GM19238 (cell line): ENCODE measurements at regions not wholly inside any gene's neighbourhood (a gene's known extent, or its start where the extent isn't known, plus 50 kb on each side); places are given as distances from the start of the nearest gene placed in this dataset.

Experiments
- DNase-seq: peaks from one replicate; pipeline ENCODE4 v3.0.0; 2011; ENCODE audit warnings: low spot score; ENCODE audit not compliant: insufficient read length

DNA sequence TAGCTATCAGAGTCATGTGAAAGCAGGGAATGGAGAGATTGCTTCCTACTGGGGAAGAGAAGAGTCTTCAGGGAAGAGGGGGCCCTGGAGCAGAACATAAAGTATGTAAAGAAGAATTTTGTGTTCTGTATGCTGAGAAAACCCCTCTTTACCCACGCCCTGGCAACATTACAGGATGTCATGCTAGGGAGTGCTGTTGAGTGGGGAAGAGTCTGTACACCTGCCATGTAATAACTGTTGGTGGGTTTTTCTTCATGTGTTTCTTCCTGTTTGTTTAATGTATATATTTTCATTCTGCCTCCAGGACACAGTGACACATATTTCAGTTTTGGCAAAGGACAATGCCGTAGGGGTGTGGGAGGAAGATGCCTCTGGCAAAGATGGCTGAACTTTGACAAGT, 122.8 kb upstream of the LPP start:
- DNase-seq: no peak

DNA sequence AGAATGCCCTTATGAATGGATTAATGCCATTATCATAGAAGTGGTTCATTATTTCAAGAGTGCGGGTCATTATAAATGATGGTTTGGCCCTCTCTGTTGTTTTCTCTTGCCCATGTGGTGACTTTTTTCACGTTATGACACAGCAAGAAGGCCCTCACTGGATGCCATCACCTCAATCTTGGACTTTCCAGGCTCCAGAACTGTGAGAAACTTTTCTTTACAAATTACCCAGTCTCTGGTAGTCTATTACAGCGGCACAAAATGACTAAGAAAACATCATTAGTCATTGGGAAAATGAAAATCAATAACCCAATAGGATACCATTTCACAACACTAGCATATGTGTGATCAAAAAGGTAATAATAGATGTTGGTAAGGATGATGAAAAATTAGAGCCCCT, 119.0 kb upstream of the LPP start:
- DNase-seq: no peak

DNA sequence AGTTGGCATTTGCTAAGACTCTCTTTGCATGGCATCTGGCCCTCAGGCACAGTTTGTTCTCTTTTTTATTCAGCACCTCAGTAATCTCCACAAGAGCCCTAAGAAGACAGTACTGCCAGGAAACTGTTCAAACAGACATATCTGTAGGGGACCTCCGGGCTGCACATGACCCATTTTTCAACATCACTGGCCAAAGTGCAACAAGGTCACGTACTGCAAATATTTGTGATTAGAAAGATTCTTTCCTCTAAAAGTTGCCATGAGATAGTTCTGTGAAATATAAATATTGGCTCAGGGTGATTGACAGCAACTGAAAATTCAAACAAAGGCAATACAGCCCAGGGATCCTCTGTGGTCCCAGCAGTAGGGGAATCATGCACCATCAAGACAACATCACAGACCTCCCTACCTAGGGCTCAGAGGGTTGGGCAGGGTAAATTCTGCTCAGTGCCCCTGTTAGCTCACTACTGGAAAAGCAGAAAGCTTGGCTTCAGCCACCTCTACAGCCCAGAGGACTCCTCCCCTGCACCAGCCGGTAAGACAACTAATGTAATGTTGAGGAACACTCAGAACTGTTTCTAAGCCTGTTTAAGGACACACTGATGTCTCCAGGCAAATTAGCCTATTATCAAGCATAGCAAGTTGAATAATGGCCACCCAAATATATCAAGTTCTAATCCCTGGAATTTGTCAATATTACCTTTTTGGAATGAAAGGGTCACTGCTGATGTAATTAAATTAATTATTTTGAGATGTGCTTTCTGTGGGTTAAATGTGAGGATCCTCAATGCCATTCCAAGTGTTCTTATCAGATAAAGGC, 117.4 kb upstream of the LPP start:
- no peak for DNase-seq

DNA sequence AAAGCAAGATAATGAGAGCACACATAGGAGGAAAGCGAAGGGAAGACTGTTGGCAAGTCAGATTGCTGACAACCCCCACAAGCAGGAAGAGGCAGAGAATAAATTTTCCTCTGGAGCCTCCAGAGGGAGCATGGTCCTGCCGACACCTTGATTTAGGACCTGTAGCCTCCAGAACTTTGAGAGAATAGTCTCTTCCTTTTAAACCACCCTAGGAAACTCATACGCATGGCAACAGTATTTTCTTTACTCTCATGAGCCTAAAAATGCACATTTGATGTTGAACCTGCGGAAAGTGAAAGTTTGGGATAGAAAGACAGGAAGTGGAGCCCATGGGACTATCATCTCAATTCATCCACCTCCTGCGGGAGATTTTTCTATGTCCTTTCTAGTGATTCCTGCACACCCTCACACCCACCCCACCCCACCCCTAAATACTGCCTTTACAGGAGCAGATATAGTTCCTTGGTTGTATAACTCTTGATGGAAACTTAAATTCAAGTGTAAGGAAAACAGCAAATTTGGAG, 116.7 kb upstream of the LPP start:
- no peak for DNase-seq

DNA sequence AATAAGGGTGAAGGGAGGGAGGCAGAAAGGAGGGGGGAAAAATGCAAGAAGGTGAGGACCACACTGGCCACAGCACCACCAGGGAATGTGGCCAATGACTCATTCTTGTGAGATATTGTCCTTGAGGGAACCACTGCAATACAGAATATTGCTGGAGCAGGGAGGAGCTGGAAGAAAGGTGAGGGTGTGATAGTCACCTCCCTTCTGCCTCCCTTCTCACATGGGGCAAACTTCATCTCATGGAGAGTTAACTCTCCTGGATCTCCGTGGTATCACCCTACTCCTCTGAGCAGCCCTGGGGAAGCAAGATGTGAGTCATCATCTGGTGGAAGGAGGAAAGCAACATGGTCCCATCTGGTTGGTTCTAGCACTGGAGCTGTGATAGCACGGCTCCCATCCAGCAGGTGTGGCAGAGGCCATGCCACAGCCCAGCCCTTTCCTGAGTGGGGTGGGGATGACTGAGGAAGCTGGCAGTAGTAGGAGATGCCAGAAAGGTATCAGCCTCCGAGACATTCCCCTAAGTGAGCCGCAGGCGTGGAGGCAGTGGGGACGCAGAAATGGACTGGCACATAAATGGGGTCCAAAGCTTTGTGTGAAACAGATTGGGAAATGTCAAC, 115.9 kb upstream of the LPP start:
- no peak for DNase-seq

GRCh38 chr3:188041193-188041592, 112.8 kb upstream of the LPP start:
- no peak for DNase-seq

DNA sequence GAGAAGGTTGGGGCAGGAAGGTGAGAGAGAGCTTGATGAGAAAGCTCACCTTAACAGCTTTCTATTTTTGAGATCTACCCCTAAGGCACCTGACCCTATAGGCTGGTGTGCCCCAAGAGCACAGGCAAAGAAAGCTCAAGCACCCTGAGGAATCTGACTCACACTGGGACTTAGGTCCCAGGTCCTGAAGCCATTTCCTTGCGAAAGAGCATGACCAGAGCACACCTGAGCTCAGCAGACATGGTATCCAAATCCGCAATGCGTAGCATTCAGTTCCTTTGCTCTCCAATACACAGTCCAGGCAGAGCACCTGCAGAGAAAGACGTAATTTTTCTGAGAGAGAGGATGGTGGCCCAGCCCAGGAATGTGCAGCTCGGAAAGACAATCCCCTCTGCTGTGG, 112.1 kb upstream of the LPP start:
- DNase-seq: no peak

DNA sequence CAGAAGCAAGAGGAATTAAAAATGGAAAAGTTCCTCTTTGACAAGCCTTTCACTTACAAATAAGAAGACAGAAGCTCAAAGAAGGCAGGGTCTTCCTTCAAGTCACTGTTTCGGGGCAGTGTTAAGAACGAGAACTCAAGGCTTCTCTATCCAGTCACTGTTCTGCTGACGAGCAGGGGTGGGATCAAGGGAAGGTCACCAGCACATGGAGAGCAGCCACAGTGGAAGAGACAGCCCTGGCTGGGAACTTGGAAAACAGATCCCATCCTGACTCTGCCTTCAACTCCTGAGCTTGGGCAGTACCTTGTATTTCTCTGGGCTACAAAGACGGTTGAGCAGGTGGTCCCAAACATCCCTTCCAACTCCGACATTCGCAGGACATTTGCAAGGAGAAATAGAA, 111.5 kb upstream of the LPP start:
- no peak for DNase-seq

- no peak for DNase-seq
Observed at GRCh38 chr3:188043891-188044290, 110.1 kb upstream of the LPP start.

DNA sequence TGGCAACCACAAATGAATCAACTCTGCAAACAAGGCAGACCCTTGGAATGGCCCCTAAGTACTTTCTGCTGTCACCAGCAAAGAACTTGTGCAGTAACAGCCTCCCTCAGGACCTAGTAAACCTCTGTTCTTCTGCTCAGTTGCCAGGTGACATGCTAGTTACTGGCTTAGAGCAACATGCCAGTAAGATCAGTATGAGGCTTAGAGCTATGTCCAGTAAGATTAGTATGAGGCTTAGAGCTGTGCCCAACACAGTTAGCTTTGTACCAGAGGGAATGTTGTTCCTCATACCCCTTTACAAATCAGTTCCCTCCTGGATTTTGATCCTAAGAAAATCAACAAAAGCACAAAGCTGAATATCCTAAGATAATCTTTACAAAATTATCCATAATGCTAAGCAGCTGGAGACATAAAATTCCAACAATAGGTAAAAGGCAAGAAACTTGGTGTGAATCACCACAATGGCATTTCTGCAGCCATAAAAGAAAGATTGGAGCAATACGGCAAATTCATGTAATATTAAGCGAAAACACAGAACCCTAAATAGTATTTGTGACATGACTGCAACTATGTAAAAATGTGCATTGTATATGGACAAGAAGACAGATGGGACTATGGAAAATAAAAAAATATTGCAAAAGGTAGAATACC, 107.3 kb upstream of the LPP start:
- no peak for DNase-seq

- no peak for DNase-seq
Observed at GRCh38 chr3:188047536-188047935, 106.4 kb upstream of the LPP start.

DNA sequence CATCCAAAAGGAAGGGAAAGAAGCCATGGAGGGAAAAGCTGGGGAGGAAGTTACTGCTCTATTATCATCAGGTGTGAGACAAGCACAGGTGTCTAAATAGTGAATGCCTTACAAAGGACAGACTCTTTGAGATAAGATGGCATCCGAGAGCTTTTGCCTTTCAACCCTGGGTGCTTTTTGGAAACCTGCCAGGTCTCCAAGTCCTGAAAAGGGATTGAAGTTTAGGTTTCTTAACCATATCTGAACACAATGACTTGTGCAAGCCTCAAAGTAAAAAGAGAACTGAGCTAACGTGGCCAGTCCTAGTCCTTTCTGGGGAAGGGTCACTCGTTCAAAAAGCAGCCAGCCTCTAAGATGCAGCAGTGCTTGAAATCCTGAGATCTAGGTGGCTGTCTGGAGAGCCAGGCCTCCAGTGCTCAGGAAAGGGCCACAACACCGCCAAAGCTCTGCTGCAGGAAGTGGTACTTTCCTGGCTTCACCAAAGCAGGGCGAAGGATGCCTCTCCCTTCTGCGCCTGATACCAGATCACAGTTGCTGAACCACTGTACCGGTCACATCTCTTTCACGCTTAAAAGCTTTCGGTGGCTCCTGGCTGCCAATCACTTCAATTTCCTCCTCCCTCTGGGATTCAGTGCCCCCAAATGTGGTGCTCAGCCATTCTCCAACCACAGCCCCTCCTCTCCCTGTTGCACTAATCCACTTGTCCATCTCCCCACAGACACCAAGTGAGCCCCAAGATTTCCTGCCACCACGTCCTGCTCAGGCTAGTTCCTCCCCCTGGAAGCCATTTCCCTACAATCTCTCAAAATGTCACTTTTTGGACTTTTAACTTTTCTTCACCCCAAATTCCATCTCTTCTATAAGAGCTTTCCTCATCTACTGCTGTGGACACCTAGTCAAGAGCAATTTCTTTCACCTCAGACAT, 104.1 kb upstream of the LPP start:
- no peak for DNase-seq

GRCh38 chr3:188051801-188052168, 102.2 kb upstream of the LPP start:
- DNase-seq: no peak

DNA sequence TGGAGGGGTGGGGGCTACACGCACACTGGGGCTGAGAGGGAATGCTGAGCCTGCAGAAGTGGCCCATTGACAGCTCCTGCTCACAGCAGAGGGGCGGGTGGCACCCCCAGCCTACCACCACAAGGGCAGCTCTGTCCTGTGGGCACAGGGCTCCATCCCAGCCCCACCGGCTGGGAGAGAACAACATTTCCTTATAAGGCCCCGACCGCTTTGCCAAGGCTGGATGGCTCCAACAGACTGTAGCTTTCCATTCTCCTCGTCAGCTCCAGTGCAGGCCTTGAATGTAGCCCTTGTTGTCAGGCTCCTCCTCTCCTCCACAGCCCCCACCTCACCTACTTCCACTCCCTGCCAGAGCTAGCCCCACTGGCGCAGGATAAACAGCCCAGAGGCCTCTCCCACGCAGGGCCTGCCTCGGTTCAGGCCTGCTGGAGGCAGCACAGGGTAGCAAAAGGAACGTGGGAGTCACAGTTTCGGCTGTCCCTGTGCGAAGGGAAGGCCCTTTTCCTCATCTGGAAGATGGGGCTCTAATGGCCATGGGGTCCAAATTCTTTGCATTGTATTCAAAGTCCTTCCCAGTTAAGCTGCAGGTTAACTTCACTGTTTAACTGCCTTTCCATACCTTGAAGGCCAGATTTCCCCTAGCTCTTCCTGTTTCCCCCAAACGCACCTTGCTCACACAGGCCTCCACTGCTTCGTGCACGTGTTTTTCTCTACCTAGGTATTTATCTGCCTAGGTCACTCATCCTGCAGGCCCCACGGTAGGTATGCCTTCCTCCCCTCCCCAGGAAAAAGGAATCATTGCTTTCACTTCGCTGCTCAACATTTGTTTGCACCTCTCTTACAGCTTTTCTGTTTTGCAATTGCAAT, 101.6 kb upstream of the LPP start:
- DNase-seq: no peak

DNA sequence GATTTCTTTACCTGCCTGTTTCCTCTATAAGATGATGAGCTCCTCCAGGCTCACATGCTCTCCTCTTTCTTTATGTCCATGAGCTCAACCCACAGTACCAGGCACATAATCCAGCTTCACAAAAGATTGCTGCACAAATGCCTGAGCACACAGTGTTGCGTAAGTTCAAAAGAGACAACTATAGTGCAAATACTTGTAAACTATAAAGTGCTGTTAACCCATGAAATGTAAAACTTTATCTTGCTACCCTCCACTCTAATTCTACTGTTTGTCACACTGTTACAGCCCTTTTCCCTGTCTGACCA, 101.0 kb upstream of the LPP start:
- no peak for DNase-seq

- no peak for DNase-seq
Observed at GRCh38 chr3:188053710-188054380, 100.1 kb upstream of the LPP start.

- no peak for DNase-seq
Observed at GRCh38 chr3:188054541-188054940, 99.4 kb upstream of the LPP start.

DNA sequence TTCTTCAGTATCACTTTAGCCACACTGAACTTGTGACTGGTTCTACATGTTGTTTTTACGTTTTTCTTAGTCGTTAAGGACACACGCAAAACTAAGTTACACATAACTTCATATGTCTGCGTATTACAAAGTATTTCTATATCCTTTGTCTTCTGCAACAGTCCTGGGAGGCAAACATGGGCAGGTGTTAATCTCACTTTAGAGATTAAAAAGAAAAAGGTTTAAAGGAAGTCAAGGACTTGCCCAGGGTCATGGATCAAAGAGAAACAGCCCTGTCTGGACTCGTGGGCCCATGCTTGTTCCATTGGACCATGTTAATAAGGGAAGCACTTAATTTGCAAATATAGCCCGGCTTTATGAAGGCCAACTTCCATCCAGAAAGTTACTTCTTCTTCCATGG, 98.6 kb upstream of the LPP start:
- no peak for DNase-seq

- DNase-seq: no peak
Observed at GRCh38 chr3:188057124-188057523, 96.8 kb upstream of the LPP start.

DNA sequence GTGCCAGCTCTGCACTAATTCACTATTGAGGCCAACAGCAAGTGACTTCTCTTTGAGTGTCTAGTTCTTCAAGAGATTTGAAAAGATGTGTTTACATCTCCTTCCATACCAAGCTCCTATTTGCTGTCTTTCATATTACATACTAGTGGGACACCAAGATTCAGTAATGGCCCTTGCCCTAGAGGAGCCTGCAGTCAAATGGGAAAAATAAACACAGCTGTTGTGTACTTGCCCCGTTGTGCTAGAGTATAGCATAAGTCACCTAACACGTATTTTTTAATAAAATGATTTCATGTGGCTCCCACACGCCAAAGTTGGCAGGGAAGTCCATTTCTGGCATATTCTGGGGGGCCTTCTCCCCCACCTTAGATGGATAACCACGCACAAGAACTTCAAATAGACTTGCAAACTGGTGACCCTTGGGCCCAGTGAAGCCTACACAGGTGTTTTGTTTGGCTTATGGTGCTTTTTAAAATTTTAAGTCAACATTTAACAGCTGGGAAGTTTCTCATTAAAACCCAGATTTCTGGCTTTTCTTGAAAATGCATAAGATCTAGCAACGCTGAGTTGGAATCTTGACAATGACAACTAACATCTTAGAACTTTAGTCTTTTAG, 95.3 kb upstream of the LPP start:
- DNase-seq: no peak
